ENCODE measurements at regions not wholly inside any gene's neighbourhood (a gene's known extent, or its start where the extent isn't known, plus 50 kb on each side); places are given as distances from the start of the nearest gene placed in this dataset.
"Not testable (repeated sequence)": the region's sequence is repeated elsewhere in the genome, so short reads cannot be mapped to it uniquely, and the experiment has no call there.

- no peak for DNase-seq (ENCODE audit: extremely low spot score)
- TF ChIP-seq SP1 (IDR thresholded peaks at IDR 0.05) (no peak), ARNT (IDR thresholded peaks at IDR 0.05) (no peak), FOXK2 (IDR thresholded peaks at IDR 0.05) (no peak), ELF4 (IDR thresholded peaks at IDR 0.05) (no peak), FOXA1 (IDR thresholded peaks at IDR 0.05) (no peak)
- POLR2A ChIA-PET: no interaction called here
- CTCF ChIA-PET: no interaction called here
Observed at GRCh38 chr4:28464823-28465222, 1604.2 kb downstream of the STIM2 start.

- CTCF ChIA-PET; DNase-seq (ENCODE audit: extremely low spot score); POLR2A ChIA-PET: not testable (repeated sequence)
Observed at GRCh38 chr4:28466886-28467285, 1606.2 kb downstream of the STIM2 start.

GRCh38 chr4:28469387-28469786, 1608.7 kb downstream of the STIM2 start:
- POLR2A ChIA-PET: no interaction called here
- TF ChIP-seq LEF1 (IDR thresholded peaks at IDR 0.05; ENCODE audit: borderline replicate concordance) (no peak), BHLHE40 (IDR thresholded peaks at IDR 0.05; ENCODE audit: borderline replicate concordance) (no peak), PKNOX1 (IDR thresholded peaks at IDR 0.05) (no peak), ZNF384 (IDR thresholded peaks at IDR 0.05) (no peak)
- CTCF ChIA-PET: no interaction called here
- no peak for DNase-seq (ENCODE audit: extremely low spot score)

- ChIA-PET CTCF (no interaction called here), POLR2A (no interaction called here)
- TF ChIP-seq LEF1 (IDR thresholded peaks at IDR 0.05; ENCODE audit: borderline replicate concordance): no peak
- no peak for TF ChIP-seq CTBP1 (IDR thresholded peaks at IDR 0.05; ENCODE audit: borderline replicate concordance)
- no peak for TF ChIP-seq HDGF (IDR thresholded peaks at IDR 0.05; ENCODE audit: borderline replicate concordance)
- no peak for TF ChIP-seq NFRKB (IDR thresholded peaks at IDR 0.05)
- TF ChIP-seq TARDBP (IDR thresholded peaks at IDR 0.05): no peak
- DNase-seq (ENCODE audit: extremely low spot score): no peak
Observed at GRCh38 chr4:28469886-28470285, 1609.2 kb downstream of the STIM2 start.

GRCh38 chr4:28475381-28475780, 1614.7 kb downstream of the STIM2 start:
- CTCF ChIA-PET: no interaction called here
- no peak for TF ChIP-seq FOXM1 (IDR thresholded peaks at IDR 0.05; ENCODE audit: borderline replicate concordance)
- TF ChIP-seq ZNF384 (IDR thresholded peaks at IDR 0.05): no peak
- TF ChIP-seq SUZ12 (IDR thresholded peaks at IDR 0.05): no peak
- TF ChIP-seq PKNOX1 (IDR thresholded peaks at IDR 0.05): no peak
- TF ChIP-seq SP1 (IDR thresholded peaks at IDR 0.05): no peak
- no peak for TF ChIP-seq BHLHE40 (IDR thresholded peaks at IDR 0.05; ENCODE audit: borderline replicate concordance)
- TF ChIP-seq LEF1 (IDR thresholded peaks at IDR 0.05; ENCODE audit: borderline replicate concordance): no peak
- TF ChIP-seq FOXA1 (IDR thresholded peaks at IDR 0.05): no peak
- TF ChIP-seq ARNT (IDR thresholded peaks at IDR 0.05): no peak
- no peak for TF ChIP-seq FOXK2 (IDR thresholded peaks at IDR 0.05)
- TF ChIP-seq TARDBP (IDR thresholded peaks at IDR 0.05): no peak
- no peak for TF ChIP-seq CTBP1 (IDR thresholded peaks at IDR 0.05; ENCODE audit: borderline replicate concordance)
- TF ChIP-seq HDGF (IDR thresholded peaks at IDR 0.05; ENCODE audit: borderline replicate concordance): no peak
- no peak for TF ChIP-seq NFRKB (IDR thresholded peaks at IDR 0.05)
- TF ChIP-seq ELF4 (IDR thresholded peaks at IDR 0.05): no peak
- no peak for TF ChIP-seq L3MBTL2 (conservative IDR thresholded peaks at IDR 0.05)
- no peak for DNase-seq (ENCODE audit: extremely low spot score)
- POLR2A ChIA-PET: no interaction called here

- TF ChIP-seq HDGF (IDR thresholded peaks at IDR 0.05; ENCODE audit: borderline replicate concordance): no peak
- no peak for TF ChIP-seq TARDBP (IDR thresholded peaks at IDR 0.05)
- no peak for TF ChIP-seq NFRKB (IDR thresholded peaks at IDR 0.05)
- TF ChIP-seq SP1 (IDR thresholded peaks at IDR 0.05): no peak
- no peak for TF ChIP-seq ZNF384 (IDR thresholded peaks at IDR 0.05)
- no peak for TF ChIP-seq L3MBTL2 (conservative IDR thresholded peaks at IDR 0.05)
- TF ChIP-seq SUZ12 (IDR thresholded peaks at IDR 0.05): no peak
- no peak for TF ChIP-seq FOXM1 (IDR thresholded peaks at IDR 0.05; ENCODE audit: borderline replicate concordance)
- TF ChIP-seq FOXA1 (IDR thresholded peaks at IDR 0.05): no peak
- ChIA-PET CTCF (no interaction called here), POLR2A (no interaction called here)
- no peak for DNase-seq (ENCODE audit: extremely low spot score)
Observed at GRCh38 chr4:28479666-28480065, 1619.0 kb downstream of the STIM2 start.

- no peak for TF ChIP-seq FOXA1 (IDR thresholded peaks at IDR 0.05)
- TF ChIP-seq L3MBTL2 (conservative IDR thresholded peaks at IDR 0.05): no peak
- no peak for TF ChIP-seq PKNOX1 (IDR thresholded peaks at IDR 0.05)
- TF ChIP-seq TARDBP (IDR thresholded peaks at IDR 0.05): no peak
- TF ChIP-seq ZNF384 (IDR thresholded peaks at IDR 0.05): no peak
- no peak for TF ChIP-seq SP1 (IDR thresholded peaks at IDR 0.05)
- no peak for TF ChIP-seq ARNT (IDR thresholded peaks at IDR 0.05)
- ChIA-PET POLR2A (no interaction called here), CTCF (no interaction called here)
- DNase-seq (ENCODE audit: extremely low spot score): no peak
Observed at GRCh38 chr4:28481565-28481964, 1620.9 kb downstream of the STIM2 start.

Data from HEK293T (cell line).